GM12878 (cell line): ENCODE measurements at regions not wholly inside any gene's neighbourhood (a gene's known extent, or its start where the extent isn't known, plus 50 kb on each side); places are given as distances from the start of the nearest gene placed in this dataset.

Source experiments
- BHLHE40 ChIP-seq, 2 experiments: fragments of 450-650 bp in 1 of 2; IDR thresholded peaks; 2 replicates each; pipeline ENCODE4 v1.6.1; 2011 to 2017; ENCODE audit warnings: low read depth in 2 of 2, borderline replicate concordance in 1 of 2, improper control_type of control experiment in 1 of 2, low read length in 1 of 2, mild to moderate bottlenecking in 1 of 2
- EP300 ChIP-seq, 2 experiments: fragments of 150-350 bp in 1 of 2; IDR thresholded peaks; 2 replicates each; pipeline ENCODE4 v1.6.1; 2011 to 2012; ENCODE audit warnings: low read depth in 2 of 2, low read length in 2 of 2, borderline replicate concordance in 1 of 2, improper control_type of control experiment in 1 of 2, inconsistent platforms in 1 of 2; ENCODE audit not compliant: control insufficient read depth in 1 of 2
- FOXM1 ChIP-seq: IDR thresholded peaks from 2 replicates; pipeline ENCODE4 v1.6.1; 2012; ENCODE audit warnings: low read depth, mild to moderate bottlenecking, inconsistent platforms, low read length, moderate library complexity

- TF ChIP-seq FOXM1, result no peak
- TF ChIP-seq BHLHE40 (IDR thresholded peaks at IDR 0.05; ENCODE audit: borderline replicate concordance in 1 of 2, low read depth in 2 of 2, low read length in 1 of 2), result no peak
- no peak for TF ChIP-seq EP300 (IDR thresholded peaks at IDR 0.05; ENCODE audit: borderline replicate concordance in 1 of 2, control insufficient read depth in 1 of 2, low read depth in 2 of 2, low read length in 2 of 2)
Measured at GRCh38 chr10:91038971-91039370, 118.1 kb upstream of the ANKRD1 start.
